ENCODE measurements at regions not wholly inside any gene's neighbourhood (a gene's known extent, or its start where the extent isn't known, plus 50 kb on each side); places are given as distances from the start of the nearest gene placed in this dataset.

GRCh38 chr12:89991807-89992590 lies 283.4 kb upstream of the ATP2B1 start:
- Histone ChIP-seq H3K4me3 (no peak overlapping the region), H3K36me3 (no peaks in the 10 kb centered on the region), H3K27me3 (no peaks in the 10 kb centered on the region), H3K27ac (no peak overlapping the region), H3K9me3 (no peaks in the 10 kb centered on the region), H3K4me1 (peaks cover 0 to 7% (median 0%) of the 10 kb centered on the region in 3 donors)
- 74 to 84% methylated on average over 6 of the region's 6 CpGs for WGBS, 2 donors
- no peak for TF ChIP-seq POLR2A (IDR thresholded peaks at IDR 0.05)
- TF ChIP-seq, protein P1, sequence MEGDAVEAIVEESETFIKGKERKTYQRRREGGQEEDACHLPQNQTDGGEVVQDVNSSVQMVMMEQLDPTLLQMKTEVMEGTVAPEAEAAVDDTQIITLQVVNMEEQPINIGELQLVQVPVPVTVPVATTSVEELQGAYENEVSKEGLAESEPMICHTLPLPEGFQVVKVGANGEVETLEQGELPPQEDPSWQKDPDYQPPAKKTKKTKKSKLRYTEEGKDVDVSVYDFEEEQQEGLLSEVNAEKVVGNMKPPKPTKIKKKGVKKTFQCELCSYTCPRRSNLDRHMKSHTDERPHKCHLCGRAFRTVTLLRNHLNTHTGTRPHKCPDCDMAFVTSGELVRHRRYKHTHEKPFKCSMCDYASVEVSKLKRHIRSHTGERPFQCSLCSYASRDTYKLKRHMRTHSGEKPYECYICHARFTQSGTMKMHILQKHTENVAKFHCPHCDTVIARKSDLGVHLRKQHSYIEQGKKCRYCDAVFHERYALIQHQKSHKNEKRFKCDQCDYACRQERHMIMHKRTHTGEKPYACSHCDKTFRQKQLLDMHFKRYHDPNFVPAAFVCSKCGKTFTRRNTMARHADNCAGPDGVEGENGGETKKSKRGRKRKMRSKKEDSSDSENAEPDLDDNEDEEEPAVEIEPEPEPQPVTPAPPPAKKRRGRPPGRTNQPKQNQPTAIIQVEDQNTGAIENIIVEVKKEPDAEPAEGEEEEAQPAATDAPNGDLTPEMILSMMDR (IDR thresholded peaks at IDR 0.05), result no peak
- no peak for DNase-seq
- intact Hi-C loops (cut with DNase I), result no loop called here

- TF ChIP-seq, protein P1 (IDR thresholded peaks at IDR 0.05), result no peak
- TF ChIP-seq POLR2A (IDR thresholded peaks at IDR 0.05), result no peak
- Histone ChIP-seq H3K4me1 (peaks cover 0 to 7% (median 0%) of the 10 kb centered on the region in 3 donors), H3K36me3 (no peaks in the 10 kb centered on the region), H3K27ac (no peak overlapping the region), H3K27me3 (no peaks in the 10 kb centered on the region), H3K4me3 (no peak overlapping the region), H3K9me3 (no peaks in the 10 kb centered on the region)
- 45 to 47% methylated on average over 5 of the region's 5 CpGs for WGBS, 2 donors
- intact Hi-C loops (cut with DNase I), result no loop called here
- no peak for DNase-seq
Observed at GRCh38 chr12:89988188-89988915, 279.7 kb upstream of the ATP2B1 start.

DNA sequence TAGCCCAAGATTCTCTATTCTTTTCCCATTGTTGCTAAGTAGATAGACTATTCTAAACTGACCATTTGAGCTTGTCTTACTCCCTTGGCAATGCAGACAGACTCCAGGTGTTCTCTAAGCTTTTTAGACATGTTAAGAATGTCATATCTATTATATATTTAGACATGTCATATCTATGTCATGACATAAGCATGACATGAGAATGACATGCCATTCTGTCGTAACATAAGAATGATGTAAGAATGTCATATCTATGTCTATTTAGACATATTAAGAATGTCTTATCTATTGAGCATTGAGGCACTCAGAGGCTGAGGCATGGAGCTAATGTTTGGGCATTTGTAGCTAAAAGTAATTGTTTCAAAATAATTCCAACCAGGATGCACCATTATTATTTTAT lies 277.3 kb upstream of the ATP2B1 start:
- H3K4me1 ChIP-seq, result no peaks in the 10 kb centered on the region
- WGBS, 2 donors, result 84 to 96% methylated on average over 1 of the region's 1 CpG
- no peaks in the 10 kb centered on the region for H3K9me3 ChIP-seq
- no peak for TF ChIP-seq POLR2A (IDR thresholded peaks at IDR 0.05)
- TF ChIP-seq, protein P1 (IDR thresholded peaks at IDR 0.05), result no peak
- H3K36me3 ChIP-seq, result no peaks in the 10 kb centered on the region
- DNase-seq, result no peak
- H3K27me3 ChIP-seq, result no peaks in the 10 kb centered on the region
- intact Hi-C loops (cut with DNase I), result no loop called here
- H3K27ac ChIP-seq, result no peak overlapping the region
- no peak overlapping the region for H3K4me3 ChIP-seq

DNA sequence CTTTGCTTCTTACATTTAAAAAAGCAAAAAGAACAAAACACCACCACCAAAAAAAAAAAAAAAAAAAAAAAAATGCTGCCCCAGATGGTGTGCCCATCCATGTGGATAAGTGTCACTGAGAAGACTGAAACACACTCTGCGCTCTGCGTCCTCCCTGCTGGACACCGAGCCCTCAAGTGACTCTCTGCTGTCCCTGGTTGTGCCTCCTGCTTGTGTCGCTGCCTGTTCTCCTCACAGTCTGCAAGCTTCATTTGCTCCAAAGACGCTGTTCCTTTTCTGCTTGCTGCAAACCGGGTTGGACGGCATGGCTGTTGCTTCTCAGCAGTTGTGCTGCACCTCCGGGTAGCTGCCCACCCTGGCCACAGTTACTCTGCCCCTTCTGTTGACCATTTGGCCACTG lies 276.2 kb upstream of the ATP2B1 start:
- H3K27ac ChIP-seq, result no peak overlapping the region
- H3K36me3 ChIP-seq, result no peaks in the 10 kb centered on the region
- H3K4me3 ChIP-seq, result no peak overlapping the region
- intact Hi-C loops (cut with DNase I), result no loop called here
- H3K9me3 ChIP-seq, result no peaks in the 10 kb centered on the region
- no peak for TF ChIP-seq POLR2A (IDR thresholded peaks at IDR 0.05)
- TF ChIP-seq, protein P1 (IDR thresholded peaks at IDR 0.05), result no peak
- no peaks in the 10 kb centered on the region for H3K4me1 ChIP-seq
- 92 to 93% methylated on average over 7 to 8 of the region's 8 CpGs for WGBS, 2 donors
- no peak for DNase-seq
- H3K27me3 ChIP-seq, result no peaks in the 10 kb centered on the region

DNA sequence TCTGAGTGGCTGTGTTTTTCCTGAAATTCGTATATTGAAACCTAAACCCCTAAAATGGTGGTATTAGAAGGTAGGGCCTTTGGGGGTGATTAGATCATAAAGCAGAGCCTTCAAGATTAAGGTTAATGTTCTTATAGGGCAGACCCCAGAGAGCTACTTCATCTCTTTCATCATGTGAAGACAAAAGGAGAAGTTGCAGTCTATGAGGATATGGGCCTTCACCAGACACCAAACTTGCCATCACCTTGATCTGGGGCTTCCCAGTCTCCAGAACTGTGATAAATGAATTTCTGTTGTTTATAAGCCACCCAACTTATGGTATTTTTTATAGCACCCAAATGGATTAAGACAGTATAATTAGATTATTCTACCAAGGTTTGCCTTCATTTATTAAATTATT lies 275.0 kb upstream of the ATP2B1 start:
- no peaks in the 10 kb centered on the region for H3K4me1 ChIP-seq
- intact Hi-C loops (cut with DNase I), result no loop called here
- TF ChIP-seq, protein P1 (IDR thresholded peaks at IDR 0.05), result no peak
- TF ChIP-seq POLR2A (IDR thresholded peaks at IDR 0.05), result no peak
- 88 to 100% methylated on average over 1 of the region's 1 CpG for WGBS, 2 donors
- H3K9me3 ChIP-seq, result no peaks in the 10 kb centered on the region
- no peaks in the 10 kb centered on the region for H3K36me3 ChIP-seq
- H3K4me3 ChIP-seq, result no peak overlapping the region
- H3K27ac ChIP-seq, result no peak overlapping the region
- DNase-seq, result no peak
- H3K27me3 ChIP-seq, result no peaks in the 10 kb centered on the region
